Transverse colon (tissue), 4 donors: ENCODE measurements at regions not wholly inside any gene's neighbourhood (a gene's known extent, or its start where the extent isn't known, plus 50 kb on each side); places are given as distances from the start of the nearest gene placed in this dataset.

Experiments
- DNase-seq: peaks from one replicate; pipeline ENCODE4 v3.0.0-alpha.2; 2019
- H3K27ac ChIP-seq, 4 donors: fragments of 200-600 bp; sonication (generic); 2 replicates each; pipeline ENCODE4 v1.5.1; 2016 to 2018; ENCODE audit warnings: inconsistent platforms in 4 of 4
- H3K27me3 ChIP-seq: fragments of 200-600 bp; sonication (generic); 2 replicates; pipeline ENCODE4 v1.5.1; 2017; ENCODE audit warnings: inconsistent platforms
- H3K36me3 ChIP-seq, 4 donors: fragments of 200-600 bp; sonication (generic); 2 replicates each; pipeline ENCODE4 v1.5.1; 2017 to 2019; ENCODE audit warnings: inconsistent platforms in 4 of 4
- H3K4me1 ChIP-seq, 4 donors: fragments of 200-600 bp; sonication (generic); 2 replicates each; pipeline ENCODE4 v1.5.1; 2017 to 2020; ENCODE audit warnings: inconsistent platforms in 4 of 4
- H3K4me3 ChIP-seq, 4 donors: fragments of 200-600 bp; sonication (generic); 1 replicate in 1 of 4; 2 replicates in 3 of 4; pipeline versions ENCODE4 v1.5.1 to v1.6.1; 2017 to 2019; ENCODE audit warnings: inconsistent platforms in 4 of 4
- H3K9me3 ChIP-seq, 2 donors: fragments of 200-600 bp; sonication (generic); 2 replicates each; pipeline ENCODE4 v1.5.1; 2017 to 2019; ENCODE audit warnings: inconsistent platforms in 2 of 2
- CTCF ChIP-seq, 5 experiments: fragments of 200-600 bp in 3 of 5; fragments of 450-650 bp in 2 of 5; sonication (generic) in 3 of 5; IDR thresholded peaks; 1 replicate in 2 of 5; 2 replicates in 3 of 5; pipeline ENCODE4 v1.5.1; 2016 to 2017; ENCODE audit warnings: antibody characterized with exemption in 5 of 5, inconsistent platforms in 3 of 5, mild to moderate bottlenecking in 2 of 5, moderate library complexity in 1 of 5
- EP300 ChIP-seq: sonication (generic); formaldehyde crosslinking; IDR thresholded peaks from one replicate; pipeline ENCODE4 v1.6.1; 2017; ENCODE audit warnings: antibody characterized with exemption, low read depth
- POLR2A ChIP-seq: fragments of 450-650 bp; IDR thresholded peaks from one replicate; pipeline ENCODE4 v1.6.1; 2016; ENCODE audit warnings: antibody characterized with exemption, mild to moderate bottlenecking, moderate library complexity
- POLR2AphosphoS5 ChIP-seq, 3 donors: sonication (generic); formaldehyde crosslinking; IDR thresholded peaks; one replicate each; pipeline ENCODE4 v1.6.1; 2016; ENCODE audit warnings: antibody characterized with exemption in 3 of 3
- whole genome bisulfite sequencing, 2 donors: methylation state at CpG; one replicate each; pipeline ENCODE4 v1.1.5; 2018; ENCODE audit warnings: low coverage in 1 of 2; 5-methylcytosine and 5-hydroxymethylcytosine counted together
- in situ Hi-C, 4 donors: fragments of 200-750 bp; cut with MboI; loops; one replicate each; pipeline versions ENCODE4 v1.15.0 to v1.15.1; 2017; ENCODE audit warnings: low sequenced_read_pairs in 3 of 4, low pct_ligation_motif_present in 1 of 4, low pct_unique_long_range_greater_than_20kb in 1 of 4
- intact Hi-C: fragments of 100-400 bp; cut with DNase I; formaldehyde crosslinking; loops from one replicate; pipeline ENCODE4 v1.15.1; 2023; ENCODE audit warnings: low total_unique reads

- 94 to 100% methylated on average over 1 to 5 of the region's 5 CpGs for WGBS, 2 donors
- Histone ChIP-seq H3K27ac (peak overlapping the region in 1 of 4 donors; percentile 17), H3K4me3 (no peak overlapping the region), H3K9me3 (peaks cover 0 to 1% of the 10 kb centered on the region in 2 donors), H3K36me3 (peaks cover 0 to 3% (median 0%) of the 10 kb centered on the region in 4 donors), H3K27me3 (no peaks in the 10 kb centered on the region), H3K4me1 (peaks cover 5 to 36% (median 33%) of the 10 kb centered on the region in 4 donors)
- in situ Hi-C loops, result loop anchor here in 1 of 4 donors (25.0 kb wide), 1 partner anchor 286 kb away; no protein-coding TSS in a partner anchor
- no peak for TF ChIP-seq EP300
- no peak for TF ChIP-seq POLR2AphosphoS5 (IDR thresholded peaks at IDR 0.05)
- no peak for TF ChIP-seq POLR2A
- TF ChIP-seq CTCF (IDR thresholded peaks at IDR 0.05), result no peak
- intact Hi-C loops, result no loop called here
- no peak for DNase-seq
These were observed 302.4 kb downstream of the SOX9 start for GRCh38 chr17:72423286-72423589.

GRCh38 chr17:72423718-72424117 is 302.9 kb downstream of the SOX9 start:
- WGBS, 2 donors, result 40 to 78% methylated on average over 2 to 14 of the region's 14 CpGs
- Histone ChIP-seq H3K9me3 (no peaks in the 10 kb centered on the region), H3K27ac (peak overlapping the region in 1 of 4 donors; percentile 17), H3K4me1 (peaks cover 7 to 41% (median 35%) of the 10 kb centered on the region in 4 donors), H3K4me3 (no peak overlapping the region), H3K27me3 (no peaks in the 10 kb centered on the region), H3K36me3 (no peaks in the 10 kb centered on the region)
- no peak for TF ChIP-seq POLR2A
- no peak for TF ChIP-seq POLR2AphosphoS5 (IDR thresholded peaks at IDR 0.05)
- TF ChIP-seq CTCF (IDR thresholded peaks at IDR 0.05), result no peak
- intact Hi-C loops, result no loop called here
- in situ Hi-C loops, result loop anchor here in 1 of 4 donors (25.0 kb wide), 1 partner anchor 286 kb away; no protein-coding TSS in a partner anchor
- no peak for DNase-seq

- intact Hi-C loops, result no loop called here
- in situ Hi-C loops, result loop anchor here in 1 of 4 donors (25.0 kb wide), 1 partner anchor 287 kb away; no protein-coding TSS in a partner anchor
- peaks cover 9 to 49% (median 37%) of the 10 kb centered on the region in 4 donors for H3K4me1 ChIP-seq
These were observed 303.8 kb downstream of the SOX9 start for GRCh38 chr17:72424505-72425117.

More at GRCh38 chr17:72424505-72425117, 303.8 kb downstream of the SOX9 start:
- WGBS, 2 donors, result 93 to 94% methylated on average over 2 to 12 of the region's 12 CpGs
- DNase-seq, result no peak
- Histone ChIP-seq H3K27me3 (no peaks in the 10 kb centered on the region), H3K36me3 (no peaks in the 10 kb centered on the region), H3K9me3 (no peaks in the 10 kb centered on the region), H3K27ac (no peak overlapping the region), H3K4me3 (no peak overlapping the region)
- no peak for TF ChIP-seq POLR2AphosphoS5 (IDR thresholded peaks at IDR 0.05)
- no peak for TF ChIP-seq EP300
- no peak for TF ChIP-seq POLR2A
- no peak for TF ChIP-seq CTCF (IDR thresholded peaks at IDR 0.05)
